ENCODE measurements at regions not wholly inside any gene's neighbourhood (a gene's known extent, or its start where the extent isn't known, plus 50 kb on each side); places are given as distances from the start of the nearest gene placed in this dataset.

GRCh38 chr2:156175946-156176345 is 156.6 kb downstream of the NR4A2 start:
- Mint-ChIP-seq H3K36me3 (ENCODE audit: low read depth, unreplicated experiment) (no peaks in the 10 kb centered on the region), H3K4me1 (ENCODE audit: low read depth, unreplicated experiment) (no peaks in the 10 kb centered on the region), H3K9me3 (ENCODE audit: unreplicated experiment) (peaks cover 3% of the 10 kb centered on the region), H3K27ac (ENCODE audit: unreplicated experiment) (no peak overlapping the region), H3K4me3 (ENCODE audit: unreplicated experiment) (no peak overlapping the region), H3K27me3 (ENCODE audit: low read depth, unreplicated experiment) (no peaks in the 10 kb centered on the region)
- Histone ChIP-seq H3K9ac (ENCODE audit: low read length) (no peak overlapping the region), H4K20me1 (ENCODE audit: insufficient read depth, low read length) (no peaks in the 10 kb centered on the region), H3K4me2 (ENCODE audit: low read length) (no peak overlapping the region), H2AFZ (ENCODE audit: low read depth, low read length) (no peak overlapping the region), H3K4me1 (ENCODE audit: insufficient read depth, low read length) (no peaks in the 10 kb centered on the region), H3K27me3 (ENCODE audit: insufficient read depth, low read length) (no peaks in the 10 kb centered on the region), H3K36me3 (ENCODE audit: insufficient read depth, low read length) (no peaks in the 10 kb centered on the region), H3K27ac (ENCODE audit: low read depth, low read length) (no peak overlapping the region), H3K79me2 (ENCODE audit: insufficient read depth, low read length) (no peaks in the 10 kb centered on the region), H3K9me3 (ENCODE audit: insufficient read depth, low read depth, low read length) (no peaks in the 10 kb centered on the region), H3K4me3 (ENCODE audit: insufficient read depth, low read depth, low read length) (no peak overlapping the region)
- TF ChIP-seq CTCF (IDR thresholded peaks at IDR 0.05; ENCODE audit: insufficient read depth, low read depth, low read length), result no peak
- TF ChIP-seq EZH2 (IDR thresholded peaks at IDR 0.05; ENCODE audit: insufficient read depth, low read length), result no peak
- no peak for DNase-seq (ENCODE audit: low read depth)
- FAIRE-seq, result no peak

GRCh38 chr2:156170929-156171328 is 161.6 kb downstream of the NR4A2 start:
- Histone ChIP-seq H4K20me1 (ENCODE audit: insufficient read depth, low read length) (no peaks in the 10 kb centered on the region), H3K27ac (ENCODE audit: low read depth, low read length) (no peak overlapping the region), H3K4me1 (ENCODE audit: insufficient read depth, low read length) (no peaks in the 10 kb centered on the region), H2AFZ (ENCODE audit: low read depth, low read length) (no peak overlapping the region), H3K4me3 (ENCODE audit: insufficient read depth, low read depth, low read length) (no peak overlapping the region), H3K9me3 (ENCODE audit: insufficient read depth, low read depth, low read length) (no peaks in the 10 kb centered on the region), H3K36me3 (ENCODE audit: insufficient read depth, low read length) (no peaks in the 10 kb centered on the region), H3K27me3 (ENCODE audit: insufficient read depth, low read length) (no peaks in the 10 kb centered on the region), H3K4me2 (ENCODE audit: low read length) (no peak overlapping the region), H3K79me2 (ENCODE audit: insufficient read depth, low read length) (no peaks in the 10 kb centered on the region), H3K9ac (ENCODE audit: low read length) (no peak overlapping the region)
- no peak for FAIRE-seq
- Mint-ChIP-seq H3K4me1 (ENCODE audit: low read depth, unreplicated experiment) (no peaks in the 10 kb centered on the region), H3K27ac (ENCODE audit: unreplicated experiment) (no peak overlapping the region), H3K4me3 (ENCODE audit: unreplicated experiment) (no peak overlapping the region), H3K27me3 (ENCODE audit: low read depth, unreplicated experiment) (no peaks in the 10 kb centered on the region), H3K36me3 (ENCODE audit: low read depth, unreplicated experiment) (no peaks in the 10 kb centered on the region), H3K9me3 (ENCODE audit: unreplicated experiment) (peaks cover 3% of the 10 kb centered on the region)
- no peak for TF ChIP-seq CTCF (IDR thresholded peaks at IDR 0.05; ENCODE audit: insufficient read depth, low read depth, low read length)
- no peak for TF ChIP-seq EZH2 (IDR thresholded peaks at IDR 0.05; ENCODE audit: insufficient read depth, low read length)
- no peak for DNase-seq (ENCODE audit: low read depth)

- Histone ChIP-seq H3K27me3 (ENCODE audit: insufficient read depth, low read length) (no peaks in the 10 kb centered on the region), H3K27ac (ENCODE audit: low read depth, low read length) (no peak overlapping the region), H4K20me1 (ENCODE audit: insufficient read depth, low read length) (no peaks in the 10 kb centered on the region), H3K36me3 (ENCODE audit: insufficient read depth, low read length) (no peaks in the 10 kb centered on the region), H2AFZ (ENCODE audit: low read depth, low read length) (no peak overlapping the region), H3K4me1 (ENCODE audit: insufficient read depth, low read length) (no peaks in the 10 kb centered on the region), H3K4me2 (ENCODE audit: low read length) (no peak overlapping the region), H3K9me3 (ENCODE audit: insufficient read depth, low read depth, low read length) (no peaks in the 10 kb centered on the region), H3K79me2 (ENCODE audit: insufficient read depth, low read length) (no peaks in the 10 kb centered on the region), H3K9ac (ENCODE audit: low read length) (no peak overlapping the region), H3K4me3 (ENCODE audit: insufficient read depth, low read depth, low read length) (no peak overlapping the region)
- Mint-ChIP-seq H3K27ac (ENCODE audit: unreplicated experiment) (no peak overlapping the region), H3K36me3 (ENCODE audit: low read depth, unreplicated experiment) (no peaks in the 10 kb centered on the region), H3K27me3 (ENCODE audit: low read depth, unreplicated experiment) (no peaks in the 10 kb centered on the region), H3K4me1 (ENCODE audit: low read depth, unreplicated experiment) (no peaks in the 10 kb centered on the region), H3K4me3 (ENCODE audit: unreplicated experiment) (no peak overlapping the region), H3K9me3 (ENCODE audit: unreplicated experiment) (no peaks in the 10 kb centered on the region)
- TF ChIP-seq EZH2 (IDR thresholded peaks at IDR 0.05; ENCODE audit: insufficient read depth, low read length) (no peak), CTCF (IDR thresholded peaks at IDR 0.05; ENCODE audit: insufficient read depth, low read depth, low read length) (no peak)
- DNase-seq (ENCODE audit: low read depth) (no peak), FAIRE-seq (no peak)
Measured at GRCh38 chr2:156165742-156166141, 166.8 kb downstream of the NR4A2 start.

Measured in astrocyte (in vitro differentiated cells and primary cell).